Osteoblast (primary cell): ENCODE measurements at regions not wholly inside any gene's neighbourhood (a gene's known extent, or its start where the extent isn't known, plus 50 kb on each side); places are given as distances from the start of the nearest gene placed in this dataset.

Experiments used
- DNase-seq: peaks from one replicate; pipeline ENCODE4 v3.0.0; 2011; ENCODE audit warnings: low spot score, mixed read lengths; ENCODE audit not compliant: insufficient read length; ENCODE audit errors: missing footprints
- H2AFZ ChIP-seq: 2 replicates; pipeline ENCODE4 v1.6.0; 2011; ENCODE audit warnings: mild to moderate bottlenecking, low read length
- H3K27ac ChIP-seq: 2 replicates; pipeline ENCODE4 v1.5.1; 2011; ENCODE audit warnings: mild to moderate bottlenecking, low read depth, low read length, moderate library complexity
- H3K27me3 ChIP-seq: 2 replicates; pipeline ENCODE4 v1.6.0; 2012; ENCODE audit warnings: mild to moderate bottlenecking, control low read depth, inconsistent platforms, low read length, moderate library complexity; ENCODE audit not compliant: insufficient read depth
- H3K36me3 ChIP-seq: 2 replicates; pipeline ENCODE4 v1.5.1; 2011; ENCODE audit warnings: mild to moderate bottlenecking, low read length, control low read depth, moderate library complexity; ENCODE audit not compliant: insufficient read depth
- H3K4me1 ChIP-seq: 2 replicates; pipeline ENCODE4 v1.5.1; 2011; ENCODE audit warnings: mild to moderate bottlenecking, low read length, control low read depth, moderate library complexity; ENCODE audit not compliant: insufficient read depth
- H3K4me2 ChIP-seq: 2 replicates; pipeline ENCODE4 v1.6.0; 2011; ENCODE audit warnings: mild to moderate bottlenecking, low read length; ENCODE audit not compliant: insufficient read depth
- H3K4me3 ChIP-seq: fragments of 200-600 bp; sonication (generic); 3 replicates; pipeline ENCODE4 v1.5.1; 2012; ENCODE audit warnings: mild to moderate bottlenecking, low read length, inconsistent platforms; ENCODE audit not compliant: insufficient read depth
- H3K79me2 ChIP-seq: 2 replicates; pipeline ENCODE4 v1.6.0; 2012; ENCODE audit warnings: mild to moderate bottlenecking, low read length, control low read depth, inconsistent platforms; ENCODE audit not compliant: insufficient read depth
- H3K9me3 ChIP-seq: 2 replicates; pipeline ENCODE4 v1.5.1; 2011; ENCODE audit warnings: low read depth, low read length, control low read depth
- H4K20me1 ChIP-seq: 2 replicates; pipeline ENCODE4 v1.6.0; 2012; ENCODE audit warnings: mild to moderate bottlenecking, low read length, control low read depth; ENCODE audit not compliant: insufficient read depth
- CTCF ChIP-seq: IDR thresholded peaks from 2 replicates; pipeline ENCODE4 v1.5.1; 2011; ENCODE audit warnings: mild to moderate bottlenecking, low read depth, low read length, moderate library complexity; ENCODE audit errors: extremely low read depth

- Histone ChIP-seq H3K4me3 (no peak overlapping the region), H3K79me2 (no peaks in the 10 kb centered on the region), H3K36me3 (no peaks in the 10 kb centered on the region), H3K4me2 (no peak overlapping the region), H3K4me1 (no peaks in the 10 kb centered on the region), H3K27ac (no peak overlapping the region), H3K27me3 (no peaks in the 10 kb centered on the region), H3K9me3 (no peaks in the 10 kb centered on the region), H2AFZ (no peak overlapping the region), H4K20me1 (no peaks in the 10 kb centered on the region)
- no peak for TF ChIP-seq CTCF
- DNase-seq: no peak
Measured at GRCh38 chr22:48944751-48945620, 882.7 kb downstream of the BRD1 start.

- no peak overlapping the region for H3K27ac ChIP-seq
Measured at GRCh38 chr22:48944433-48944750, 883.3 kb downstream of the BRD1 start.

DNA sequence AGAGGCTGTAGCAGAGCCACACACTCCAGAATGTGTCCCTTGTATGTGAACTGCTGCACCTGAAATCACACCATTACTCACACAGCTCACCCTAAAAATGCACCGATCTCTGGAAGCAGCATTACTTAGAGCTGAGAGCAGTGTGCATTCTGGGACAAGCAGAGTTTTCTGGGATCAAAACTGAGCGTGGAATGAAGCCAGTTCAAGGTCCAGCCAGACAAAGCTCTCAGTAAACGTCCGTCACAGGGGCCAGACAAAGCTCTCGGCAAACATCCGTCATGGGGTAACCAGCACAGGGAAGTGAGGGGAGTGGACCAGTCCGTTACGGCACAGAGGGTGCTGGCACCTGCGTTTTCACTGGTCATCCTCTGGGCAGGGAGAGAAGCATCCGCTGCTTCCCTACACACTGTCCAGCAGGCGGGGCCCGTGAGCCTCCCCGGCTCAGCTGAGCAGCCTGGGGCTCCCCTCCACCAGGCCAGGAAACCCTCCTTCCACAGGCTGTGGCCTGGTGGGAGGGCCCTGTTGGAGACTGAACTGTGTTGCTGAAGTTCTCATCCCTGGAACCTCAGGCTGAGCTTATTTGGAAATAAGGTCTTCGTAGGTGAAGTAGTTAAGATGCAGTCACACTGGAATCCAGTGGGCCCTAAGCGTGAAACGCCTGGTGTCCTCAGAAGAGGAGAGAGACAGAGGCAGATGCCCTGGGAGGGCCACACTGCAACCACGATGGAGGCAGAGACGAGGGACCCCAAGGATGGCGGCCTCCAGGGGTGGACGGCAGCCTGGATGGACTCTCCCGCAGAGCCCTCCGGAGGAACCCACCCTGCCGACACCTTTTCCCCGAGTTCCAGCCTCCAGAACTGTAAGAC, 883.9 kb downstream of the BRD1 start:
- TF ChIP-seq CTCF: no peak
- DNase-seq: peak; percentile 53
- H3K36me3 ChIP-seq: no peaks in the 10 kb centered on the region
- no peak overlapping the region for H3K4me3 ChIP-seq
- no peak overlapping the region for H3K4me2 ChIP-seq
- H3K4me1 ChIP-seq: no peaks in the 10 kb centered on the region
- H3K9me3 ChIP-seq: no peaks in the 10 kb centered on the region
- no peaks in the 10 kb centered on the region for H3K27me3 ChIP-seq
- H3K27ac ChIP-seq: no peak overlapping the region
- H3K79me2 ChIP-seq: no peaks in the 10 kb centered on the region
- H4K20me1 ChIP-seq: no peaks in the 10 kb centered on the region
- H2AFZ ChIP-seq: no peak overlapping the region

More at GRCh38 chr22:48944433-48944750, 883.3 kb downstream of the BRD1 start:
- Histone ChIP-seq H3K36me3 (no peaks in the 10 kb centered on the region), H2AFZ (no peak overlapping the region), H3K4me1 (no peaks in the 10 kb centered on the region), H3K4me2 (no peak overlapping the region), H4K20me1 (no peaks in the 10 kb centered on the region), H3K9me3 (no peaks in the 10 kb centered on the region), H3K27me3 (no peaks in the 10 kb centered on the region), H3K4me3 (no peak overlapping the region), H3K79me2 (no peaks in the 10 kb centered on the region)
- TF ChIP-seq CTCF: no peak
- no peak for DNase-seq
